CD4-positive, alpha-beta T cell treated with Interleukin-15 for 1 hour (primary cell): ENCODE measurements at regions not wholly inside any gene's neighbourhood (a gene's known extent, or its start where the extent isn't known, plus 50 kb on each side); places are given as distances from the start of the nearest gene placed in this dataset.

ENCODE experiments used
- DNase-seq: peaks from one replicate; pipeline ENCODE4 v3.0.0-alpha.2; 2020

DNA sequence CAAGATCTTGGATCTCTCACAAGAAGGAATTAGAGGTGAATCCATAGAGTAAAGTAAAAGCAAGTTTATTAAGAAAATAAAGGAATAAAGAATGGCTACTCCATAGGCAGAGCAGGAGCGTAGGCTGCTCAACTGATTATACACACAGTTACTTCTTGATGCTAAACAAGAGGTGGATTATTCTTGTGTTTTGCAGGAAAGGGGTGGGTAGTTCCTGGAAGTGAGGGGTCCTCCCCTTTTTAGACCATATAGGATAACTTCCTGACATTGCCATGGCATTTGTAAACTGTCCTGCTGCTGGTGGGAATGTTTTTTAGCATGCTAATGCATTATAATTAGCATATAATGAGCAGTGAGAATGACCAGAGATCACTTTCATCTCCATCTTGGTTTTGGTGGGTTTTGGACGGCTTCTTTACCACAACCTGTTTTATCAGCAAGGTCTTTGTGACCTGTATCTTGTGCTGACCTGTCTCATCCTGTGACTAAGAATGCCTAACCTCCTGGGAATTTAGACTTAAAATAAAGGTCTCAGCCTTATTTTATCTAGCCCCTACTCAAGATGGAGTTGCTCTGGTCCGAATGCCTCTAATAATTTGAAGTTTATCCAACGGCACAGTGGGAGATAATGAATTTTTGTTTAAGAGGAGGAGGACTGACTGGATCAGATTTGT lies 165.7 kb upstream of the DMRT1 start:
- no peak for DNase-seq

GRCh38 chr9:676780-677438 lies 164.6 kb upstream of the DMRT1 start:
- no peak for DNase-seq

DNA sequence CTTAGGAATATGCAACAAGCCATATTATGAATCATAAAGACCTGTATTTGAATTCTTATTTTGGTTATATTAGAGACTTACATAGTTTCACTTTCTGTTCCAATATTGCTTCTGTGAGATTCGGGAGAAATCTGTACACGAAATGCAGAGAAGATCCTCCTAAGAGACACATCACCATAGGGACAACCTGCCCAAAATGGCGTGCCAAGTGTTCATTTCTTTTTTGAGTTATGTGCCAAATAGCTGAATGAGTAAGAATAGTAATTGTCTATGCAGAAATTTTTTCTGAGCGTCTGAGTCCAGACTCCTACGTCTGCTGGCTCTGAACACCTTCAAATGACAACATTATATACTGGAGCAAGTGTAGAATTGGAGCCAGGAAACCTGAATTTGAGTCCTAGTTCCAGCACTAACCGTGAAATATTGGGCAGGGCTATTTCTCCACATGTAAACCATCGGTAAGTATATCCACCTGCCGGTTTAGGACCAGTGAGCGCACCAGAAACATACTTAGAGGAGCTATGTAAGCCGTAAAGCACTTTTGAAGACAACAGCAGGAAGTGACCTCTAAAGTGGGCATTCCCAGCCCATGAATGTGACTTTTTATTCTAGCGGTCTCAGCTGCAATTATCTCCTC lies 163.9 kb upstream of the DMRT1 start:
- DNase-seq, result no peak

GRCh38 chr9:678897-679296 lies 162.6 kb upstream of the DMRT1 start:
- no peak for DNase-seq

DNA sequence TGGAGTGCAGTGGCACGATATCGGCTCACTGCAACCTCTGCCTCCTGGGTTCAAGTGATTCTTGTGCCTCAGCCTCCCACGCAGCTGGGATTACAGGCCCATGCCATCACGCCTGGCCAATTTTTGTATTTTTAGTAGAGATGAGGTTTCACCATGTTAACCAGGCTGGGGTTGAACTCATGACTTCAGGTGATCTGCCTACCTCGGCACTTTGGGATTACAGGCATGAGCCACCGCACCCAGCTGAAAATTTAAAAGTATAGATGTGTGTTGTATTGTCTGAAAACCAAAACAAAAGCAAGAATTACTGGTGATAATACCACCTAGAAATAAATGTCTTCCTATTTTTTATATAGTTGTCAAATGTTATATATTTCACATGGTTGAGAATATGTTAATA lies 162.0 kb upstream of the DMRT1 start:
- no peak for DNase-seq

- DNase-seq, result no peak
Measured at GRCh38 chr9:680106-680505, 161.4 kb upstream of the DMRT1 start.

DNA sequence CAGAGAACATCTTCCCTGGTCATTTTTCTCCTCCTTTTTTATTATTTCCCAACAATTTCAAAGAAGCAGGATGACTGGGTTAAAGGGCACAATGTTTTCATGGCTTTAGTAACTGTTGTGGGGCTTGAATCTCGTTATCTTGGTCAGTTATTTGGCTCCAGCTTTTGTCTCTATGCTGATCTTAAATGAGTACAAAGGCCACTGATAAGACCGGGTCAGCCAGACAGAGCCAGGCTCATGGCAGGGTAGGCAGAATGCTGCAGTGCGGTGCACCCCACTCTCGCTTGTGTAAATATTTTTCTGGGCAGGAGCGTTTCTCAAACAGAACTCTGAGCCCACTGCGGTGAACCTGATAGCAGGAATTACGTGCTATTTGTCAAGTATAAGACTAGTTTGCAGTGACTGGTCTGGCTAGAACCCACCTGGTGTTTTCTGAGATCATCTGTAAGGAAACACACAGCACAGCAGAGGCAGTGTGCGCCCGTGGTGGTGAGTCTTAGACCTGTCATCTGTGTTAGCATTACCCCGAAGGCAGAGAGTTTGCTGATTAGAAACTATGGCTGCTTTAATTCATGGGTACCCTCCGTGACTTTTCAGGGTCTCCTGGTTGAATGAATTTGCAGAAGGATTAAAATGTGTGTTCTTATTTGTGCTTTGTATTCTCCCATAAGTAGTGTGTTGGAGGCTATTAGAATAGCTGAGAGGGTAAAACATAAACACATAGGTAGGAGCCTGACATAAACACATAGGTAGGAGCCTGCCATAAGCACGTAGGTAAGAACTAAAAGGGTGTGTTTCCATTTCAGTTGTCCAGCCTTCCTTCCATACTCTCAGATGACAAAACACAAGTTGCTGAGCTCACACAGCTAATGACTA lies 158.6 kb upstream of the DMRT1 start:
- no peak for DNase-seq

DNA sequence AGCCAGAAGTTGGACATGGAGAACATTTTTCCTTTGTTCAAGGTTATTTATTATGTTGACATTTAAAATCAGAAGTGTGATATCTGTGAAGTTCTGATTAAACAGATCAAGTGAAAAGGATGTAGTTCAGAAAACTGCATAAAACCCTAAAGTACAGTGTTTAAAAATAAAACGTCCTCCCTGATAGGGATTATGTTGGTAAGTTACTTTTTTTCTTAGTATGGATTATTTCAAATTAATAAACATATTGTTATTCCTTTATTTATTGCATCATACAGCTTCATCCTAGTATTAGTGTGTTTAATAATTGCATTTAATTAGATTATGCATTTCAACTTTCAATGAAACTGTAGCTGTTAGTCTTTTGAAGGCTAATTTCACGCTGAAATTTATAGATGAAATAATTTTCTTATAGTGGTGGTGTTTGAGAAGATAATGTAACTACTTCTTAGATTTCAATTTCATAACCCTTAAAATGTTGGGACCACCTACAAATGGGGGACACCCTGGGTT lies 157.9 kb upstream of the DMRT1 start:
- no peak for DNase-seq

- no peak for DNase-seq
Measured at GRCh38 chr9:684054-684890, 157.2 kb upstream of the DMRT1 start.

DNA sequence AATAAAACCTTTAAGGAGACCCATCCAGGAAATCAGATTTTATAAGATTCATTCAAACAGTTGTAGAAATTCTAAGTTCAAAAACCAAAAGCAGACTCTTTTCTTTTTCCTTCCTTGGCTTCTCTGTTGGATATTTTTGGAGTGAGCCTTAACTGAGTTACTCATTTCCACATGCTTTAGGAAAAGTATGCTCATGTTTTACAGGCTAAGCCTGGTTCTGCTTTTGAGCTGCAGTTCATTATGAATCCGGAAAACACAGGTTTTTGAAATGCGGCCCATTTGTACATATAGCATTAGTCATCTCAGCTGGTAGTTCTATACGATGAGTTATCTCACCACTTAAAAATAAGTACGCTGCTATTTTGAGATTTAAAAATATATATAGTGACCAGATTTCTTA lies 156.6 kb upstream of the DMRT1 start:
- no peak for DNase-seq

DNA sequence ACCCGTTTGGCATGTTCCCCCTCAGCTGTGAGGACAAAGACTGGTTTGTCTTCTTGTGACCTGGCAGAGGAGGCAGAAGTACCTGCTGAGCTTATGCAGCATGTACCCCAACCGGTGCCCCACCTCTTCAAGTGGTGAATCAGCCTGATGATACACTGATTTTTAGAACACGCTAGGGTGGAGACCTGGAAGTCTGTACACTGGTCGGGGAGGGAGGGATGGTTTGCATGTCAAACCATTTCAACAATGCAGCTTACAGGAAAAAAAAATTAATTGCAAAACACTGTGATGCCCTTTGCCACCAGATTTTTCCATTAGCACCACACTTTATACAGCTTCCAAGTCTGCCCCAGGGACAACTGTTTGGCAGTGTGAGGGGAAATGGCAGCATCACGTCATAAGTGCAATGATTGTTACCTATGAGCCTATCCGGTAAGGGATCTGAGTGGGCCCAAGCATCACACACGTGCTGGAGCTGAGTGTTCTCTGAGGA lies 155.1 kb upstream of the DMRT1 start:
- DNase-seq, result no peak

GRCh38 chr9:687034-687785 lies 154.3 kb upstream of the DMRT1 start:
- no peak for DNase-seq

DNA sequence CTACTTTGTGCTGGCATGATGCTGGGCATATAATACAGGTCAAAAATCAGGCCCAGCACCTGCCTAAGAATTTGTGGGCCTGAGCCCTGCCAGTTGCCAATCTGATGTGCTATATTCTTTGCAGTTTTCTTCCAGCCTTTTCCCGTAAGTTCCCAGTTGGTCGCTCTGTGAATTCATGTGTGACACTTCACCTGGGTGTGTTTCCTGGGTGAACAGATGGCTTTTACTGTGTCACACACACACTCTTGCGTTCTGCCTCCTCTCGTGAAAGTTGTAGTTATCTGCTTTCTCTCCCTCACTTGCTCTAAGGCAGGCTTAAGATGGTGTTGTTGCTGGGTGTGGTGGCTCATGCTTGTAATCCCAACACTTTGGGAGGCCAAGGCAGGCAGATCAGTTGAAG lies 153.5 kb upstream of the DMRT1 start:
- no peak for DNase-seq

DNA sequence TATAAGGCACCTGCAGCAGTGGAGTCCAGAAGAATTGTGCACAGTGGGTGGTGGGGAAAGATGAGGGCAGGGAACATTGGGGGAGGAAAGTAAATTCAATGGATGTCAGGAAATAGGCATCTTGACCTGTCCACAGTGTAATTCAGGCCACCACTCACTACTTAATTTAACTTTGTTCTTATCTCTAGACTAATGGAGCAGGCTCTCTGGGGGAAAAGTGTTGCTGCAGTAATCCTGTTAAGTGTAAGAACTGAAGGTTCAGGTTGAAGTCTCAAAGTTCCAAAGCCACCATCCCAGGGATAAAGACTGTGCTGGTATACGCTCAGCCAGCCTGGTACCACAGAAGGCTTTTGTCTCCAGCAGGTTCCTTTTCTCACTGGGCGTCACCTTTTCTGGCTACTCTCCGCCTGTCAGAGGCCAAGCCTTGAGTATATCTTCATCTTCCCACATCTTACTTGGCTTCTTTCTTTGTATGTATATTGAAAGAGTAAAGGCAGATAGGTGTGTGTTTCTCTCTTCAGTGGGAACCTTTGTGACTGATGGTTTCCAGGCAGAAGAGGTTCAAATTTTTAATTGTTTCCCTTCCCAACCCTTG lies 150.9 kb upstream of the DMRT1 start:
- no peak for DNase-seq

DNA sequence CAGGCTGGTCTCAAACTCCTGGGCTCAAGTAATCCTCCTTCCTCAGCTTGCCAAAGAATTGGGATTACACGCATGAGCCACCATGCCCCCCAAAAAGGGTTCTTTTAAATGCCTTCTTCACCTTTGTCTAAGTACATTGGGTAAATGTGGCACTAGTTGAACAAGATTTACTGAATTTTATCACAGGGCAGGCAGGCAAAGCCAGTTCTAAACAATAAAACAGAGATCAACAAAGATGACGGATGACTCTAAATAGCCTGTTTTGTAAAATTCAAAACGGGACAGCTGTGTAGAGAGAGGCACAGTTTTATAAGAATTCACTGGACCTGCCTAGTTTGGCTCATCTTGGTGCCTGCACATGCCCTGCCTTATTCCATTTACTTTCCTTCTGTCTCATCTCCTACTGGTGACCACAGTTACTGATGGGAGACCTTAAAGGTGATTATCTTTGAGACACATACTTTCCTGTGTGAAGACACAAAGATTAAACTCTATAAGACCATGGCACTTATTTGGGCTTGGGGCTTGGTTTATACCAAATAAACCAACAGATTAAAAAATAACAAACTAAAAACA lies 149.6 kb upstream of the DMRT1 start:
- DNase-seq, result no peak

DNA sequence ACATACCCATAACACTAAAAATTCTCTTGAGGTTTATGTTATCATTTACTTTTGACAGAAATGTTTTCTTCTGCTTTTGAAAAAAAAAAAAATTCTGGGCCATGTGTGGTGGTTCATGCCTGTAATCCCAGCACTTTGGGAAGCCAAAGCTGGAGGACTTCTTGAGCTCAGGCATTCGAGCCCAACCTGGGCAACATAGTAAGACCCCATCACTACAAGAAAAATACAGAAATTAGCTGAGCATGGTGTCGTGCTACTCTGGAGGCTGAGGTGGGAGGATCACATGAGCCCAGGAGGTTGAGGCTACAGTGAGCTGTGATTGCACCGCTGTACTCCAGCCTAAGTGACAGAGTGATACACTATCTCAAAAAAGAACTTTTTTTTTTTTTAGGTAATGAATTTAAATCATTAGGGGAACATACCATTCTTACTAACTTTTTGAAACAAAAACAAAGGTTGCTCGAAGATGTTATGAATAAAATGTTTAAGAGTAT lies 148.8 kb upstream of the DMRT1 start:
- no peak for DNase-seq

DNA sequence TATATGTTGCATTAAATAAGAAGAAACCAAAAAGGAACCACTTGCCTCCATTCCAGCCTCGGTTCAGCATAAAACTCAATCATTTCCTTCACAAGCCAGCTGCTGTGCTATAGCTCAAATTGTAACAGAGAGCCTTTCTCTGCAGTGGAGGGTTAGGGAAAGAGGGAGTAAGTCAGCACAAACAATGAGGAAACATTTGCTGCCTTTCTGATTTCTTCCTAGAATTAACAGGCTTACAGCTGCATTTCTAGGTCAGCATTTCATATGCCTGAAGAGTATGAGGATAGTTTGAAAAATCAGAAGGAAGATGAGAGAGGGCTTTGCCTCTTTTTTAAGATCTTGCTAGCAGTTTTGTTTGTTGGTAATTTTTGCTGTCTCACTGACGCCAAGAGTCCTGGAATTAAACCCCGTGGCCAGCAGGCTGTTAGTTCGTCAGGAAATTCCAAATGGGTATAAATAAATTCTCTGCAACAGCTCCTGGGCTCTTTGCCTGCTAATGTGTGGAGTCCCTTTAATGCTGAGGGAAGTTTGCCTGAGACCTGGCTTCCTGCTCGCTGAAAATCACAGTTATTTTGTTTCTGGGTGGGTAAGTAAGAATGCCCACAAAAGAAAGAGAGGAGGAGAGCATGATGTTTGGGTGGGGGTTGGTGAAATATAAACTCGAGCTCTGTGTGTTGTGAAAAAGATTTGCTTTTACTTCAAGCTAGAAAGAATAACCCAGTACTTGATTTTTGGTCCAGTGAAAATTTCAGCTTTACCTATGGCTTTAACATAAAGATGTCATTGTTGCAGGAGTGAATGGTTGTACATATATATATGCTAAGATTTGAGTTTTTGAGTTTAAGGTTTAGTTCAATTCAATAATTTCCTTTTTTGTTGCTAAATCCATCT lies 148.1 kb upstream of the DMRT1 start:
- no peak for DNase-seq

DNA sequence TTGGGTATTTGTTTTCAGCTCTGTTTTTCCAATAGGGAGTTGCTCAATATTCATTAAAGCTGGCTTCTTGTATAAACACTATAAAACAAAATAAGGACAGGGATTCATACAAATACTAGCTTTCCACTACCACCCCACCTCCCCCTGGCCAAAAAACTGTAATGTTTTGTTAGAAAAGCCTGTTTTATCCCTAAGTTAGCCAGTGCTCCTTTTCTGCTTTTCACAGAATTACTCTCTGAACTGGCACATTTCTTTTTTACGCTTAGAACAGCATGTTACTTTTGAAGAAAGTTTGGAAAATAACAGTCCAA lies 147.4 kb upstream of the DMRT1 start:
- DNase-seq, result no peak

GRCh38 chr9:694403-695154 lies 146.9 kb upstream of the DMRT1 start:
- DNase-seq, result no peak
